ENCODE measurements at regions not wholly inside any gene's neighbourhood (a gene's known extent, or its start where the extent isn't known, plus 50 kb on each side); places are given as distances from the start of the nearest gene placed in this dataset.

DNA sequence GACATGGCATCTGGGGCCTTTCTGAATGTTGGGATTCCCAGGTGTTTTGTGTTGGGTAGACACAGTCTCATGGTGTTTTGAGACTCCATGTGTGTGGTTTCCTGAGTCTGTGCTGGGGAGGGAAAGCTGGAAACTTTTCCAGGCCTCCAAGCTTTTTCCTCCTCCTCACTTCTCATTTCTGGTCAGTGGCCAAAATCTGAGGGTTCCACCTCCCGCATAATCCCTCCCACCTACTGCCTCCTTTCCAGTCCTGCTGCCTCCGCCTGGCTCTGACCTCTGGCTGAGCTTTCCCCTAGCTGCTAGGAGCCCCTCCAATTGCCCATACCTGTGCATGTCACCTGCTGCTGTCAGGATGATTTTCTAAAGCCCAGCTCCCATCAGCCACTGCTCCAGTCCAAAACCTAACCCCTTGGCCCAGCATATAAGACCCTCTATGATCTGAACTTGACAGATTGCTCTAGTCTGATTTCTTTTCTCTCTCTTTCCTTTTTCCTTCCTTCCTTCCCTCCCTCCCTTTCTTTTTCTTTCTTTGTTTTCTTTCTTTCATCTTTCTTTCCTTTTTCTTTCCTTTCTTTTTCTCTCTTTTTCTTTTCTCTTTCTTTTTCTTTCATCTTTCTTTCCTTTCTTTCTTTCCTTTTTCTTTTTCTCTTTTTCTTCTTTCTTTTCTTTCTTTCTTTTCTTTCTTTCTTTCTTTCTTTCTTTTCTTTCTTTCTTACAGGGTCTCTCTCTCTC, 51.4 kb upstream of the NECTIN1 start:
- TF ChIP-seq, protein P1, sequence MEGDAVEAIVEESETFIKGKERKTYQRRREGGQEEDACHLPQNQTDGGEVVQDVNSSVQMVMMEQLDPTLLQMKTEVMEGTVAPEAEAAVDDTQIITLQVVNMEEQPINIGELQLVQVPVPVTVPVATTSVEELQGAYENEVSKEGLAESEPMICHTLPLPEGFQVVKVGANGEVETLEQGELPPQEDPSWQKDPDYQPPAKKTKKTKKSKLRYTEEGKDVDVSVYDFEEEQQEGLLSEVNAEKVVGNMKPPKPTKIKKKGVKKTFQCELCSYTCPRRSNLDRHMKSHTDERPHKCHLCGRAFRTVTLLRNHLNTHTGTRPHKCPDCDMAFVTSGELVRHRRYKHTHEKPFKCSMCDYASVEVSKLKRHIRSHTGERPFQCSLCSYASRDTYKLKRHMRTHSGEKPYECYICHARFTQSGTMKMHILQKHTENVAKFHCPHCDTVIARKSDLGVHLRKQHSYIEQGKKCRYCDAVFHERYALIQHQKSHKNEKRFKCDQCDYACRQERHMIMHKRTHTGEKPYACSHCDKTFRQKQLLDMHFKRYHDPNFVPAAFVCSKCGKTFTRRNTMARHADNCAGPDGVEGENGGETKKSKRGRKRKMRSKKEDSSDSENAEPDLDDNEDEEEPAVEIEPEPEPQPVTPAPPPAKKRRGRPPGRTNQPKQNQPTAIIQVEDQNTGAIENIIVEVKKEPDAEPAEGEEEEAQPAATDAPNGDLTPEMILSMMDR (IDR thresholded peaks at IDR 0.05; ENCODE audit: extremely low read depth in 1 of 2, insufficient read depth in 1 of 2, low read depth in 1 of 2, low read length in 2 of 2): no peak
- no peak for TF ChIP-seq EZH2 (IDR thresholded peaks at IDR 0.05; ENCODE audit: borderline replicate concordance, low read depth, low read length, severe bottlenecking)
- TF ChIP-seq POLR2A (IDR thresholded peaks at IDR 0.05; ENCODE audit: low read depth, low read length): no peak
- TF ChIP-seq, protein P2, sequence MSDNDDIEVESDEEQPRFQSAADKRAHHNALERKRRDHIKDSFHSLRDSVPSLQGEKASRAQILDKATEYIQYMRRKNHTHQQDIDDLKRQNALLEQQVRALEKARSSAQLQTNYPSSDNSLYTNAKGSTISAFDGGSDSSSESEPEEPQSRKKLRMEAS (IDR thresholded peaks at IDR 0.05; ENCODE audit: insufficient read depth, insufficient read length): no peak

Measured in endothelial cell of umbilical vein (primary cell).